Lung (tissue), 11 donors: ENCODE measurements at regions not wholly inside any gene's neighbourhood (a gene's known extent, or its start where the extent isn't known, plus 50 kb on each side); places are given as distances from the start of the nearest gene placed in this dataset.

Experiments used
- ATAC-seq: fragments of 200-7000 bp; cut with Tn5 transposase; one replicate; pipeline ENCODE4 v1.9.1; 2020; ENCODE audit warnings: moderate number of reproducible peaks; ENCODE audit not compliant: insufficient read depth, low FRiP score
- DNase-seq, 3 donors: peaks; one replicate each; pipeline ENCODE4 v3.0.0-alpha.2; 2013 to 2017
- H3K27ac ChIP-seq, 2 donors: one replicate each; pipeline ENCODE4 v1.5.1; 2013; ENCODE audit warnings: mild to moderate bottlenecking in 2 of 2, moderate library complexity in 2 of 2, control low read depth in 1 of 2, inconsistent platforms in 1 of 2, low read depth in 1 of 2, low read length in 1 of 2
- H3K27me3 ChIP-seq, 3 donors: one replicate each; pipeline ENCODE4 v1.5.1; 2013; ENCODE audit warnings: low read length in 2 of 3; ENCODE audit not compliant: control insufficient read depth in 3 of 3, insufficient read depth in 3 of 3
- H3K36me3 ChIP-seq, 4 donors: one replicate each; pipeline ENCODE4 v1.5.1; 2013; ENCODE audit warnings: low read length in 4 of 4, mild to moderate bottlenecking in 1 of 4, moderate library complexity in 1 of 4; ENCODE audit not compliant: control insufficient read depth in 4 of 4, insufficient read depth in 4 of 4
- H3K4me1 ChIP-seq, 5 donors: one replicate each; pipeline ENCODE4 v1.5.1; 2013; ENCODE audit warnings: low read length in 5 of 5, mild to moderate bottlenecking in 2 of 5, moderate library complexity in 1 of 5; ENCODE audit not compliant: control insufficient read depth in 5 of 5, insufficient read depth in 5 of 5
- H3K4me3 ChIP-seq: one replicate; pipeline ENCODE4 v1.5.1; 2013; ENCODE audit warnings: mild to moderate bottlenecking, control low read depth, moderate library complexity
- H3K9ac ChIP-seq, 2 donors: one replicate each; pipeline ENCODE4 v1.5.1; 2013; ENCODE audit warnings: low read length in 2 of 2, control low read depth in 1 of 2; ENCODE audit not compliant: insufficient read depth in 1 of 2
- H3K9me3 ChIP-seq, 4 donors: one replicate each; pipeline ENCODE4 v1.5.1; 2013; ENCODE audit warnings: low read length in 3 of 4, mild to moderate bottlenecking in 1 of 4, moderate library complexity in 1 of 4; ENCODE audit not compliant: control insufficient read depth in 4 of 4, insufficient read depth in 3 of 4
- WGBS, 2 donors: extraction: QIAGEN DNeasy Blood & Tissue Kit; methylation state at CpG; one replicate each; pipeline ENCODE4 v1.1.7; 2013; 5-methylcytosine and 5-hydroxymethylcytosine counted together
- TF ChIP-seq, protein P1 (sequence below): IDR thresholded peaks from 2 replicates; pipeline ENCODE4 v1.5.1; 2012; ENCODE audit warnings: mild to moderate bottlenecking; ENCODE audit errors: control extremely low read depth, extremely low read depth
- donor health status: control.
- donor health status: control.
- donor health status: Bipolar disorder and iron deficiency.
- donor health status: healthy.
- donor health status: DM: yes; HTN: yes; CAD: no.

DNA sequence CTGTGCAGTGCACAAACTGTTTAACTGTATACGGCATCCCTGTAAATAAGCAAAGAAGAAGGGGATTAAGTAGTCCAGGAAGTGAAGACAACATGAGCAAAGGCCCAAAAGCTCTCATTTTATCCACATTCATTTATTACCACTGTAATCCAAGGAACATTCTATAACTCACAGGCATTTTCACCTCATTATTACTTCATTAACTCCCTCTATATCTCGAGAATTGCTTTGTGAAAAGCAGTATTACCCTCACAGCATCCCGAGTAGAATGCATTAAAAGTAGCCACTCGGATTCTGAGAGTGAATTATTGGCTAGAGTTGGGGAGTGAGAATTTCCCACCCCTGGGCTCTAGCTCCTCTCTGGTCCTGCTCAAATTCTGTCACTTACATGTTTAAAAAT, 51.0 kb upstream of the CHCHD3 start:
- whole genome bisulfite sequencing, 2 donors = 62 to 71% methylated on average over 4 of the region's 4 CpGs
- Histone ChIP-seq H3K36me3 (no peaks in the 10 kb centered on the region), H3K9me3 (peaks cover 0 to 8% (median 2%) of the 10 kb centered on the region in 4 donors), H3K27me3 (peaks cover 0 to 8% (median 7%) of the 10 kb centered on the region in 3 donors), H3K4me3 (no peak overlapping the region), H3K27ac (no peak overlapping the region), H3K9ac (no peak overlapping the region), H3K4me1 (peaks cover 0 to 3% (median 0%) of the 10 kb centered on the region in 5 donors)
- DNase-seq (peak in 2 of 3 donors; percentile 62 to 66), ATAC-seq (no peak)
- TF ChIP-seq, protein P1, sequence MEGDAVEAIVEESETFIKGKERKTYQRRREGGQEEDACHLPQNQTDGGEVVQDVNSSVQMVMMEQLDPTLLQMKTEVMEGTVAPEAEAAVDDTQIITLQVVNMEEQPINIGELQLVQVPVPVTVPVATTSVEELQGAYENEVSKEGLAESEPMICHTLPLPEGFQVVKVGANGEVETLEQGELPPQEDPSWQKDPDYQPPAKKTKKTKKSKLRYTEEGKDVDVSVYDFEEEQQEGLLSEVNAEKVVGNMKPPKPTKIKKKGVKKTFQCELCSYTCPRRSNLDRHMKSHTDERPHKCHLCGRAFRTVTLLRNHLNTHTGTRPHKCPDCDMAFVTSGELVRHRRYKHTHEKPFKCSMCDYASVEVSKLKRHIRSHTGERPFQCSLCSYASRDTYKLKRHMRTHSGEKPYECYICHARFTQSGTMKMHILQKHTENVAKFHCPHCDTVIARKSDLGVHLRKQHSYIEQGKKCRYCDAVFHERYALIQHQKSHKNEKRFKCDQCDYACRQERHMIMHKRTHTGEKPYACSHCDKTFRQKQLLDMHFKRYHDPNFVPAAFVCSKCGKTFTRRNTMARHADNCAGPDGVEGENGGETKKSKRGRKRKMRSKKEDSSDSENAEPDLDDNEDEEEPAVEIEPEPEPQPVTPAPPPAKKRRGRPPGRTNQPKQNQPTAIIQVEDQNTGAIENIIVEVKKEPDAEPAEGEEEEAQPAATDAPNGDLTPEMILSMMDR = no peak

- Histone ChIP-seq H3K36me3 (no peaks in the 10 kb centered on the region), H3K9me3 (peaks cover 0 to 7% (median 2%) of the 10 kb centered on the region in 4 donors), H3K27ac (no peak overlapping the region), H3K9ac (no peak overlapping the region), H3K4me3 (no peak overlapping the region), H3K27me3 (peaks cover 0 to 8% (median 7%) of the 10 kb centered on the region in 3 donors), H3K4me1 (peaks cover 0 to 3% (median 0%) of the 10 kb centered on the region in 5 donors)
- TF ChIP-seq, protein P1 = no peak
- ATAC-seq (no peak), DNase-seq (no peak)
Measured at GRCh38 chr7:133134810-133135209, 52.9 kb upstream of the CHCHD3 start.

- no peaks in the 10 kb centered on the region for H3K36me3 ChIP-seq
- no peak overlapping the region for H3K4me3 ChIP-seq
- ATAC-seq = no peak
- no peak overlapping the region for H3K9ac ChIP-seq
- TF ChIP-seq, protein P1 = no peak
- H3K9me3 ChIP-seq = peaks cover 0 to 6% (median 2%) of the 10 kb centered on the region in 4 donors
- DNase-seq = no peak
- peaks cover 0 to 8% (median 7%) of the 10 kb centered on the region in 3 donors for H3K27me3 ChIP-seq
- peaks cover 0 to 3% (median 0%) of the 10 kb centered on the region in 5 donors for H3K4me1 ChIP-seq
- 62 to 78% methylated on average over 1 of the region's 1 CpG for WGBS, 2 donors
- H3K27ac ChIP-seq = no peak overlapping the region
Measured at GRCh38 chr7:133135451-133135850, 53.6 kb upstream of the CHCHD3 start.

DNA sequence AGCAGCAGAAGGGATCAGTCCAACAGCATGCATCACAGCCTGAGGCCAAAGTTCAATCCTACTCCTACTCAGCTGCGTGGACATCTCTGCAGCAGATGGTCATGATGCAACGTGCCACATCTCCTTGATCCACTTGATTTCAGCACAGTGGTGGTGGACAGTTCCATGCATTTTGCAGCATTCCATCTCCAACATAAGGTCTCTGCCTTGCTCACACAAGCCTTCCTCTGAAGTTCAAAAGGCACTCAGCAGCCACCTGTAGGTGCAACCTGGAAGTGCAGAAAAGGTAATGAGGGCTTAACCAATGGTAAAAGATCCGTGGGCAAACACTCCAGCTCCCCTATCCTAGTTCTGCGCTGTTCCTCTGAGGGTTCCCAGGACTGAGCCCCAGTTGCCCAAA, 57.5 kb upstream of the CHCHD3 start:
- no peak for ATAC-seq
- Histone ChIP-seq H3K4me3 (no peak overlapping the region), H3K9me3 (peaks cover 0 to 4% (median 2%) of the 10 kb centered on the region in 4 donors), H3K36me3 (no peaks in the 10 kb centered on the region), H3K4me1 (no peaks in the 10 kb centered on the region), H3K27me3 (peaks cover 0 to 8% (median 7%) of the 10 kb centered on the region in 3 donors), H3K9ac (no peak overlapping the region), H3K27ac (no peak overlapping the region)
- TF ChIP-seq, protein P1 = no peak
- DNase-seq = peak; percentile 50 to 78 (median 53)
- 42 to 55% methylated on average over 4 of the region's 4 CpGs for WGBS, 2 donors
